RWPE1 (cell line): ENCODE measurements at regions not wholly inside any gene's neighbourhood (a gene's known extent, or its start where the extent isn't known, plus 50 kb on each side); places are given as distances from the start of the nearest gene placed in this dataset.
A peak's percentile ranks its signal among the peaks of the same experiment; 100 is the strongest.

ENCODE experiments used
- CTCF ChIA-PET: fragments of 350-600 bp; sonication (Branson Sonifier 250); formaldehyde crosslinking; extraction: SDS; loops from one replicate; lab custom pipeline; 2021; lab: Yijun Ruan, JAX
- POLR2A ChIA-PET: fragments of 400-600 bp; formaldehyde crosslinking; extraction: SDS; loops from one replicate; lab custom pipeline; 2020; ENCODE audit warnings: antibody characterized with exemption; ENCODE audit not compliant: low non-redundant PET; lab: Yijun Ruan, JAX
- DNase-seq: peaks from one replicate; pipeline ENCODE4 v3.0.0; 2012; ENCODE audit warnings: low spot score
- H3K27ac ChIP-seq: fragments of 450-650 bp; 2 replicates; pipeline ENCODE4 v1.5.1; 2017
- CTCF ChIP-seq: fragments of 450-650 bp; conservative IDR thresholded peaks from 2 replicates; pipeline ENCODE4 v1.5.1; 2017; ENCODE audit warnings: low read depth, mild to moderate bottlenecking

- TF ChIP-seq CTCF, result no peak
- ChIA-PET POLR2A (no interaction called here), CTCF (no interaction called here)
- DNase-seq, result peak; percentile 7
- no peak overlapping the region for H3K27ac ChIP-seq
Observed at GRCh38 chrX:119181491-119181890, 53.9 kb upstream of the KIAA1210 start.

GRCh38 chrX:119186194-119186593 is 49.9 kb upstream of the PGRMC1 start:
- POLR2A ChIA-PET, result no interaction called here
- TF ChIP-seq CTCF, result no peak
- CTCF ChIA-PET, result no interaction called here
- no peak overlapping the region for H3K27ac ChIP-seq
- no peak for DNase-seq
